ENCODE measurements at regions not wholly inside any gene's neighbourhood (a gene's known extent, or its start where the extent isn't known, plus 50 kb on each side); places are given as distances from the start of the nearest gene placed in this dataset.

GRCh38 chr6:138008791-138009190 is 98.4 kb downstream of the PERP start:
- 56 to 95% methylated on average over 2 to 3 of the region's 3 CpGs for WGBS, 2 experiments (ENCODE audit: insufficient coverage in 1 of 2, insufficient read length in 1 of 2)
- Mint-ChIP-seq H3K9me3 (peaks cover 2% of the 10 kb centered on the region), H3K27ac (peak overlapping the region; percentile 59), H3K4me1 (peaks cover 46% of the 10 kb centered on the region), H3K27me3 (ENCODE audit: insufficient read depth) (no peaks in the 10 kb centered on the region), H3K36me3 (ENCODE audit: low read depth) (no peaks in the 10 kb centered on the region), H3K4me3 (peak overlapping the region; percentile 16)
- H3K27ac ChIP-seq (ENCODE audit: low read depth, low read length) = no peak overlapping the region
- H3K9ac ChIP-seq (ENCODE audit: extremely low read depth, low read length, poor library complexity, severe bottlenecking) = peak overlapping the region; percentile 6
- DNase-seq = no peak
- peaks cover 11% of the 10 kb centered on the region for H3K4me1 ChIP-seq (ENCODE audit: control insufficient read depth, insufficient read depth, low read length)
- no peaks in the 10 kb centered on the region for H3K27me3 ChIP-seq (ENCODE audit: control insufficient read depth, insufficient read depth, low read length, poor library complexity, severe bottlenecking)
- no peaks in the 10 kb centered on the region for H3K36me3 ChIP-seq (ENCODE audit: control insufficient read depth, insufficient read depth, low read length)
- peak overlapping the region; percentile 12 for H3K4me3 ChIP-seq (ENCODE audit: low read length)
- no peak for TF ChIP-seq CTCF (conservative IDR thresholded peaks at IDR 0.05)
- H3K9me3 ChIP-seq (ENCODE audit: control insufficient read depth, low read length) = no peaks in the 10 kb centered on the region

GRCh38 chr6:138011413-138011812 is 95.8 kb downstream of the PERP start:
- Mint-ChIP-seq H3K36me3 (ENCODE audit: low read depth) (no peaks in the 10 kb centered on the region), H3K4me1 (peaks cover 26% of the 10 kb centered on the region), H3K4me3 (no peak overlapping the region), H3K9me3 (peaks cover 2% of the 10 kb centered on the region), H3K27ac (no peak overlapping the region), H3K27me3 (ENCODE audit: insufficient read depth) (no peaks in the 10 kb centered on the region)
- Histone ChIP-seq H3K4me1 (ENCODE audit: control insufficient read depth, insufficient read depth, low read length) (peaks cover 7% of the 10 kb centered on the region), H3K36me3 (ENCODE audit: control insufficient read depth, insufficient read depth, low read length) (no peaks in the 10 kb centered on the region), H3K27me3 (ENCODE audit: control insufficient read depth, insufficient read depth, low read length, poor library complexity, severe bottlenecking) (no peaks in the 10 kb centered on the region), H3K9ac (ENCODE audit: extremely low read depth, low read length, poor library complexity, severe bottlenecking) (no peak overlapping the region), H3K9me3 (ENCODE audit: control insufficient read depth, low read length) (no peaks in the 10 kb centered on the region), H3K4me3 (ENCODE audit: low read length) (no peak overlapping the region), H3K27ac (ENCODE audit: low read depth, low read length) (no peak overlapping the region)
- 91% methylated on average over 1 of the region's 1 CpG for WGBS, 2 experiments (ENCODE audit: insufficient coverage in 1 of 2, insufficient read length in 1 of 2)
- no peak for DNase-seq
- TF ChIP-seq CTCF (conservative IDR thresholded peaks at IDR 0.05) = no peak

- Mint-ChIP-seq H3K9me3 (peaks cover 2% of the 10 kb centered on the region), H3K4me1 (peaks cover 14% of the 10 kb centered on the region), H3K4me3 (no peak overlapping the region), H3K36me3 (ENCODE audit: low read depth) (no peaks in the 10 kb centered on the region), H3K27ac (no peak overlapping the region), H3K27me3 (ENCODE audit: insufficient read depth) (no peaks in the 10 kb centered on the region)
- H3K4me1 ChIP-seq (ENCODE audit: control insufficient read depth, insufficient read depth, low read length) = peaks cover 4% of the 10 kb centered on the region
- TF ChIP-seq CTCF (conservative IDR thresholded peaks at IDR 0.05) = no peak
- H3K9me3 ChIP-seq (ENCODE audit: control insufficient read depth, low read length) = no peaks in the 10 kb centered on the region
- no peaks in the 10 kb centered on the region for H3K36me3 ChIP-seq (ENCODE audit: control insufficient read depth, insufficient read depth, low read length)
- H3K27ac ChIP-seq (ENCODE audit: low read depth, low read length) = no peak overlapping the region
- no peak overlapping the region for H3K4me3 ChIP-seq (ENCODE audit: low read length)
- H3K9ac ChIP-seq (ENCODE audit: extremely low read depth, low read length, poor library complexity, severe bottlenecking) = no peak overlapping the region
- WGBS, 2 experiments (ENCODE audit: insufficient coverage in 1 of 2, insufficient read length in 1 of 2) = 85 to 92% methylated on average over 1 of the region's 1 CpG
- H3K27me3 ChIP-seq (ENCODE audit: control insufficient read depth, insufficient read depth, low read length, poor library complexity, severe bottlenecking) = no peaks in the 10 kb centered on the region
- DNase-seq = no peak
These were observed 94.5 kb downstream of the PERP start for GRCh38 chr6:138012682-138013081.
